Lung microvascular endothelial cell (primary cell): ENCODE measurements at regions not wholly inside any gene's neighbourhood (a gene's known extent, or its start where the extent isn't known, plus 50 kb on each side); places are given as distances from the start of the nearest gene placed in this dataset.
"Not testable (repeated sequence)": the region's sequence is repeated elsewhere in the genome, so short reads cannot be mapped to it uniquely, and the experiment has no call there.

Source experiments
- DNase-seq, 2 donors: peaks; one replicate each; pipeline versions ENCODE4 v3.0.0 to v3.0.0-alpha.2; 2010; ENCODE audit warnings: low read depth in 2 of 2

DNA sequence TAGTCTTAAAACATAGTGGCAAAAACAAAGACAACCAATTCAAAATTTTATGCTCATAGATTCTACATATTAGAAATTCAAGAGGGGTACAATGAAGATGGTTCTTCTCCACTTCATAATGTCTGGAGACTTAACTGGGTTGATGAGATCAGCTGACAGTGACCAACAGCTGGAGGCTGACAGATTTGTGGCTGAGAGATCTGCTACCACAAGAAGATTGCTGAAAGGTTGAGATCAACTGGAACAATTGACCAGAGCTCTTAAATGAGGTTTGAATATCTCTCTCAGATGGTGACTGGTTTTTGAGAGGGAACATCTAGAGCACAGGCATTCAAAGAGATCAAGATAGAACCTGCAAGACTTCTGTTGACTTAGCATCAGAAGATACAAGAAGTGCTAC is 254.1 kb upstream of the ARPP21 start:
- DNase-seq, result no peak

DNA sequence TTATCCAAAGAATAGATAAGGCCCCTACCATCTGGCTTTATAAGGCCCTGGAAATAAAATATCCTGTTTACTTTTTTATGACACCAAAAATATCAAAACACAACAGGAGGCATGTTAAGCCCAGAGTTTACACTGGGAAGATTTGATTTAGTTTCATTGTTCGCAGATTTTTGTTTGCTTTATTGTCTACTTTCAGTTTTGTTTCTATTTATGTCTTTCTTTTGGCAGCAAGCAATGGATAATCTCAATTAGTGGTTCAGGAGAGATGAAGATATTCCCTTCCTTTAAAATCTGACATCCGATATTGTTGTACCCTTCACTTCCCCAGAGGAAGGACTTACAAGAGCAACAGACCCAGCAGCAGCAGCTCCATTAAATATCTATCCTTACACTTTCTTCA is 249.4 kb upstream of the ARPP21 start:
- peak in 1 of 2 donors; percentile 9 for DNase-seq

DNA sequence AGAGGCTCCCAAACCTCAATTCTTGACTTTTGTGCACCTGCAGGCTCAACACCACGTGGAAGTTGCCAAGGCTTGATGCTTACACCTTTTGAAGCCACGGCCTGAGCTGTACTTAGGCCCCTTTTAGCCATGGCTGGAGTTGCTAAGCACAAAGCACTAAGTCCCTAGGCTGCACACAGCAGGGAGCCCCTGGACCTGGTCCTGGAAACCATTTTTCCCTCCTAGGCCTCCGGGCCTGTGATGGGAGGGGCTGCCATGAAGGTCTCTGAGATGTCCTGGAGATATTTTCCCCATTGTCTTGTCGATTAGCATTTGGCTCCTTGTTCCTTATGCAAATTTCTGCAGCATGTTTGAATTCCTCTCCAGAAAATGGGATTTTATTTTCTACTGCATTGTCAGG is 247.1 kb upstream of the ARPP21 start:
- no peak for DNase-seq

DNA sequence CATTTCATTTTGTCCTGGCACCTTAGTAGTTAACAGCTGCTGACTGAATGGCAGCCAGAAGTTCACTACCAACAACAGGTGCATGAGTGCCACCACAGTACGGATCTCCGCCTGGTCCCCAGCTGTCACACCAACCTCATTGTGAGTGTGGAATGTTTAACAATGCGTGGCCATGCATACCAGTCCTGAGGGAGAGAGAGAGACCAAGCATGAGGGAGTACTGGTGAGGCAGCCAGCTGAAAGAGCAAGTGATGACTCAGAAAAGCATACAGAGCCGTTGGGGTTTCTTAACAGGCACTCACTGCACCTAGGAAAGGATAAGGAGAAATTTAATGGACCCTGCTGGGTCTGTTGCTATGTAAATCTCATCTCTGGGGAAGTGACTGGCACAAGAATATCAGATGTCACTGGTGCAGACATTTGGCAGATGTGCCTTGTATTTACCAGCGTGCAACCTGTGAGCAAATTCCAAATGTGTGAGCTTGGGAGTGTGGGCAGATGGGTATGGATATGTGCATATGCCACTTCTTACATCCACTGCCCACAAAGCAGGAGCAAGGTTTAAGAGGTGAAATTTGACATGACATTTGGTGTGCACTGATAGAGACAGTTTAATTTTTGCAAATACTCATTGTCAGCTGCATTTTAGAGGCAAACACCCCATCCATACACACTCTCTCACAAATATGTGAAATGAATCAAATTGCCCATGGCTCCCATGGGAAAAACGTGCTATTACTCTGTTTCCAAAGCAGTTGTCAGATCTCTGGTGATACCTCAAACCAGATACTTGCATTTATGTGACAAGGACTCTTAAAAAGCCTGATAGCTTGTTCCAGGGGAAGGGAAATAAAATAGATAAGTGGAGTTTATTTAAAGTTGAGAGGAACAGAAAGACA is 245.2 kb upstream of the ARPP21 start:
- DNase-seq, result peak in 1 of 2 donors; percentile 20

DNA sequence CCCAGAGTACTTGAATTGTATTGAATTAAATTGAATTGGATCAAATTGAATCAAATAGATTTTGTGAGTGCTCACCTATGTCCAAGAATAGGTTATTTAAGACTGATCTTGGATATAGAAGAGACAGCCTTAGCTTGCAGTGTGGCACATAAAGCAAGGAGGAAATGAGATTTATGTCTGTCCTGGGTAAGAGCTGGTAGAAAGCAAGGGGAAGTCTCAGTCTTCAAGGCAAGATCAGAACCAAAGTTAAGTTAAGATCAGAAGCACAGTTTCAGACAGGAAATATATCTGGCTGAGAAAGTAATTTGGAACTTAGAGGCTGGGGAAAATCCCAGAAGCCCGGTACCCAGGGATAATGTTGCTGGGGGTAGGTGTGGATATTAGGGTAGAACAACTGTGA is 244.4 kb upstream of the ARPP21 start:
- no peak for DNase-seq

DNA sequence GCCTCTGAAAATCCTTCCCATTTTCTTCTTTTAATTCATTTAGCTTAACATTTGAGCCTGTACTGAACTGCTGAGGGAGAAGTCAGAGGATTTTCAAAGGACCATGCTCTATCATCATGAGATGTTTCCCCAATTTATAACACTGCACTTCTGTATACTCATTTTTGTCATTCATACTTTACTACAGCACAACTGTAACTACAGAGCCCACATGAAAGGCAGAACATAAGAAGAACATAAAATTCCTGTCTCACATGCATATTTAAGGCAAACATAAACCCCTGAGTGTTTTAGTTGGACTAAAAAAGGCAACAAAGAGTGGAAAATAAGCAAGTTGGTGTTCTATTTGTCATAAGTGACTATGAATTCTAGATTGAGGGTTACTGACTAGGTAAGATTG is 237.7 kb upstream of the ARPP21 start:
- no peak for DNase-seq

DNA sequence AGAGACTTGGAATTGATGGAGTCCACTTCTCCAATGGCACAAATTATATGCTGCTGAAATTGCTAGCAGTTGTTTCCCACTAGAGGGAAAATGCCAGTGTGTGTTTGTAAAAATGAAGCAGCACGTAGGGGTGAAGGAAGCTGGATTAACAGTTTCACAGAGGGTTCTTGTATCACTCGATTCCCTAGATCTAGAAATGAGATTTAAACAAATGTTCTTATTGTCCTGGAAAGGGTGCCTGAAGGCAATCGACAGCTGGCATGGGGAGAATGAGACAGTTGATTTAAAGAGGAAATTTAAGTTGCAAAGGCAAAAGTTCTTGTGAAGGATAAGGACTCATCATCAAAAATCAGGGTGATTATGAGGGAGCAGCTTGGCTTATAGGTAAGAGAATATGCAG is 234.8 kb upstream of the ARPP21 start:
- no peak for DNase-seq

DNA sequence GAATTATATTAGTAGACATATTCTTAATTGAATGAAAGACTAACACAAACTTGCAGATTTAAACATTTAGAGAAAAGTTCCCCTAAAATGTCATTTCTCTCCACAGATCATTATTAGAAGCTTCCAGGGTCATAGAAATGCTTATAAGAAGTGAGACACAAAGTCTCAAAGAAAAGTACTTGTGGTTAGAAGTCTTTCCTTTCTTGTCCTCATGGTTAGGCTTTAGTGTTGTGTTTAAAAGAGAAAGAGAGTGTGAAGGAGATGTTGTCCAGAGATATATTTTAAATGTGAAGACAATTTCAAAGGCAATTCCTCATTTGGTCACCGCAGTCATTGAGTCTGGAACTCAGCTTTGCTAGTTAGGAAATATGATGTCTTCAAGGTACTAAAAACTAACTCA is 230.4 kb upstream of the ARPP21 start:
- DNase-seq, result no peak

DNA sequence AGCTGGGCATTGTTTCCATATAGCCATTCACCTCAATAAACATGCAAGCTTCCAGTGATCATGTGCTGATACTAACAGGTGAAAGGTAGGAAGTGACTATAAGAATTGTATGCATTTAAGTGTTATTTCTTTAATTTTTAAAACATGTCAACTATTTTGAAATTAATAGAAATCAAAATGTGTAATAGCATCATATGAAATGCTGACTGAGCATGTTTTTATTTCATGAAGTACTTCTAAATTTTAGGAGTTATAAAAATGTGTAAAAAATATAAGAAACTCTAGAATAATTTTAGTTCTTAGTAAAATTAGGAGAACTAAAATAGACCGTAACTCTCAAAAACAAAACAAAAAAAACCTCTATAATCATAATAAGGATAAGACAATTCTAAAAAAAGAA is 229.3 kb upstream of the ARPP21 start:
- DNase-seq, result no peak

DNA sequence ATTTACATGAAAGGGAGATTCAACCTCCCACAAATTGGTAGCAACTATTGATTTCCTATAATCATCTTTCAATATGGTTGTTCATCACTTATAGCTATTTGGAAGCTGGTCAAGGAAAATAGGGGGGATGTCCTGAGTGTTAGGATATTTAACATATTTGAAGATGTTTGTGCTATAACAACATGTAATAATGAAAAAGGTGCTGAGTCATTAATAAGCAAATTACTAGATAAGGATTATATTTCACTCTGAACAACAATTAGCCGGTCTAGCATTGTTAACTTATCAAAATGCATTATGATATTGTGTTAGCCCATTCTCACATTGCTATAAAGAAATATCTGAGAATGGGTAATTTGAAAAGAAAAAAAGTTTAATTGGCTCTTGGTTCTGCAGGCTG is 225.8 kb upstream of the ARPP21 start:
- no peak for DNase-seq

DNA sequence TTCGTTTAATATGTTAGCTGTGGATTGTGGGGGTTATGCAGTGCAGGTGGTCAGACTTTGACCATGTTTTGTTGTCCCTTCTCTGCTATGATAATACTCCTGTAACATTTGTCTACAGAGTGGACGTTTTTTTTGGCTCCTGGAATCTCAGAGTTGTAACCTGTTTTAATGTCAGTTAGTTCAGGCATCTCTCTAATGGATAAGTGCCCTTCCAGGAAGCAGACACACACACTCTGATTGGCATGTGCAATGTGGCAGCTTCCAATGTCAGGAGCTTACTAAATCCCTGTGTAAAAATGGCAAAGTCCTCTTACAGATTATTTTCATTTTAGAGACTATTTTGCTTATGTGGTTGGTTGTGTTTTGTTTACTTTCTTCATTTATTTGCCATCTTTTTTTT is 222.2 kb upstream of the ARPP21 start:
- no peak for DNase-seq

DNA sequence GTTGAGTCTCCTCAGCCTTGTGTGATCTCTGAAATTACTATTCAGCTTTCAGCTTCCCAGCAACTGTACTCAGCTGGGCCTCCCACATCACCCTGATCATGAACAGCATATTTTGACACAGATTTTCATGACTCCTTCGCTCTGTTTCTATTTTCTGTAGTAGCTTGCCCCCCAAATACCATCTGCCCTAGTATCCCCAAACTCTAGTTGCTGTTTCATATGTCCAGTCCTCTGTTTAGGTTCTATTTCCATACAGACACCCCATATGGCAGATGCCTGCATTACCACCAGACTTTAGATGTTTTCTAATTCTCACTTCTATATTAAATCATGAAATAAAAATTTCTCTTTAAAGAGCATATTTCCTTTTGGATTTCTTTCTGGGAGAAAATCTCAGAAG is 217.2 kb upstream of the ARPP21 start:
- DNase-seq, result no peak

DNA sequence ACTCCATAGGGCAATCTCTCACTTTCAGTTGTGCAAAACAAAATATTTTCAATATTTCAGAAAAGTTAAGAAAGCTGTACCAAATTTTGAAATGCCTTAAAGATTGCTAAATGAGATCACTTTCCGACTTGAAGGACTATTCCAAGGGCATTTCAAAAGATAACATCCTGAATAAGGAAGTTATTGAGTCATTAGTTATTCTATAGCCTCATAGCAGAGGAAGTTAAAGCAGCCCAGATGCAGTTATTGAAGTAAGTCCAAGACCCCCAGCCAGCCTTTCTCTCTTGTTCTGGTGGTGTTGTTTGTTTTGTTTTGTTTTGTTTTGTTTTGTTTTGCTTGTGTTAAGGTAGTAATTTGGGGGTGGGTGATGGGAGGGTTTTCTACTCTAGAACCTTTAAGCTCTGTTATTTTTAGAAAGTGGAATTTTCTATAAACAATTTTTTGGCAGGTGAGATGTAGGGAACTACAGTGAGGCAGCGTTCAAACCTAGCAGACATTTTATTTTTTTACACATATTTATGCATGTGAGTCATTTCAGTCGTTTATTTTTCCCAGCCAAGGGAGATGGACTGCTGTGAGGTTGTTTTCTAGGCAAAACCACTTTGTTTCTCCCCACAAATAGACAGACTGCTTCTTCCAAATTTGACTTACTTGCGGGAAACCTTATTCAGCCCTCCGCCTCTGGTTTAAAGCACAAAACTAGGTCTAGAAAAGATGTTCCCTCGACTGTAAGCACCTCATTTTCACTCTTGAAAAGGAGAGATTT is 216.3 kb upstream of the ARPP21 start:
- peak; percentile 28 to 84 for DNase-seq

DNA sequence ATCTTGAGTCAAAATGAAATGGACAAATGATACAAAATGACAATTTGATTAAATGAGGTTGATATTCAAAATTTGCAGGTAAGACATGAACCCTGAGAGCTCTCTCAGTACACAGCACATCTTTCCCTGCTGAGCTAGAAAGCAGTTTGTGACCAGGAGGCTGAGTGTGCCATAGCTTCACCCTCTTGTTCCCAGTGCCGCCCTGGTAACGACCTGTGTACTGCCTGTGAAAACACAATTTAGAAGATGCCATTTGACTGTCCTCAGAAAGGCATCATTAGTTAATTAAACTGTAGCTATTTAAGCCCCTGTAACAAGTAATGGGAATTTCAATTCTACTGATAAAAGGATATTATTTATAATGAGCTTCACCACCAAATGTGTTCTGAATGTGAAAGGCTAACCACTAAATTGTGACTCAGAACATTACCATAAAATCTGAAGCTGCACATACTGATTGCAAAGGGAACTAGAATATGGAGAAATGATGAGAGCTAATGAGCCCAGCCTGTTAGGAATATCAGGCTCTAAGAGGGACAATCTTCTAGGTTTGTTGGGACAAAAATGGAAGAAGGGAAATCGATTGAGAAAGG is 212.9 kb upstream of the ARPP21 start:
- no peak for DNase-seq

DNA sequence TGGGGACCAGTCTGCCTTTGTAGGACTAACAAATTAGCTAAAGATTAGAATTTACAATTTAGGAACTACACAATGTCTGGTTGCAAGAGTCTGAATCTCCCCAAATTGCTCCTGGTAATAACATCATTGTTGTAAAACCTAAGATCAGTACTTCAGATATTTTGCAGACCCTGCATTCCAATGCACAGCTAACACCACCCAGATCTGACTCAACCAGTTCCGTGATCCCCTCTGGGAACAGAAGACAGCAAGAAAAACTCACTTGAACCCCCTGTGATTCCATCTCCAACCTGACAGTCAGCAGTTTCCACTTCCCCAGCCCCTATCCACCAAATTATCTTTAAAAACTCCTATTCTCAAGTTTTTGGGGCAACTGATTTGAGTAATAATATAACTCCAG is 201.9 kb upstream of the ARPP21 start:
- DNase-seq, result no peak

DNA sequence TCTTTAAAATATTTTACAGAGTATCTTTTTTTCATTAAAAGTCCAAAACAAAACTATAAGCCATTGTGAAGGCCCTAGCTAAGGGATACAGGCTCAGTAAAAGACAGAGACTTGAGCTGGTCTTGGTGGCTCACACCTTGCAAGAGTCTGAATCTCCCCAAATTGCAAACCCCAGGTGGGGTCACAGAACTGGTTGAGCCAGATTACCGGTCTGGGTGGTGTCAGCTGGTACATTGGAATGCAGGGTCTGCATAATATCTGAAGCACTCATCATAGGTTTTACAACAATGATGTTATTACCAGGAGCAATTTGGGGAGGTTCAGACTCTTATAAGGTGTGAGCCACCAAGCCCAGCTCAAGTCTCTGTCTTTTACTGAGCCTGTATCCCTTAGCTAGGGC is 201.2 kb upstream of the ARPP21 start:
- no peak for DNase-seq

DNA sequence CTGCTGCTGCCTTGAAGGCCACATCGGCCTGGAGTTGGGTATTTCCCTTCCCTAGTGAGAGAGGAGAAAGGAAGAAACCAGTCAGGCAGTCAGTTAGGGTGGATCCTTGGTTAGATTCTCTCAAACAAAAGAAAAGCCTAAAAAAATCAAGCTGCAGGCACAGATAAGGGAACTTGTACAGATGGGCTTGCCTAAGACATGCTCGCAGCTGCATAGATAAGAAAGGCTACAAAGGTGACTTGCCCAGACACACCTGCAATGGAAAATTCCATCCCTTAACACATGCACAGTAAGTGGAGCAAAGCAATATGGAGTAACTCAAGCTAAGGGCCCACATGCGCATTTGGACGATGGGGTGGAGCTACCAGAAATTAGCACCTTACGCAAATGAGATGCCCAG is 199.7 kb upstream of the ARPP21 start:
- no peak for DNase-seq

DNA sequence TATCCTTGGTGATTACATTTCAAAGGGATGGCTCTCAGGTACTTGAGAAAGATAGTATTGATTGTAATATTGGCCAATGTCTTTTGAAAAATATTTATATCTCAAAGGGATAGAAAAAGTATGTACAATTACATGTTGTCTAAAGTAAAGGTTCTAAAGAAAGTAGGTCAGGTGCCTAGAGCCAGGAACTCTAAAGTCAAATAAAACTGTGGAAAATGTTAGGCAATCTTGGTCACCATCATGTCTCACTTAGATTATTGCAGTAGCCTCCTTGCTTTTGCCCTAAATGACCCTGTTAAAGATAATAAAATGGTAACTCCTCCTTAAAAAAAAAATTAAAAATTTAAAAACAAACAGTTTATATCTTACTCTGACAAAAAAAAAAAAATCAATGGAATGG is 198.5 kb upstream of the ARPP21 start:
- no peak for DNase-seq

DNA sequence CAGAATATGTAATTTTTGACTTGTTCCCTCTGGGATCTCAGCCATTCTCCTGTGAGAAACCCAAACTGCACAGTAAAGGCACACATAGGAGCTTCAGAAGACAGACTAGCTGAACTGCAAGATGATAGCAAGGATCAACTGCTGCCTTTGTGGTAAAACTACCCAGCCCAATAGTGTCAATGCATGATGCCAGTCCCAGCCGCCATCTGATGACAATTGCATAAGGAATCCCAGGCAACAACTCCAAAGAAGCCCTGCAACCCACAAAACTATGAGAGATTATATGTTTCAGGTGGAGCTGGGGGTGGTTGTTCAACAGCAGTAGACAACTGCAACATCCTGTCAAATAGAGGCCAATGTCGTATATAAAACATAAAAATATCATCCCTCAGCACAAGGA is 192.4 kb upstream of the ARPP21 start:
- DNase-seq, result no peak

DNA sequence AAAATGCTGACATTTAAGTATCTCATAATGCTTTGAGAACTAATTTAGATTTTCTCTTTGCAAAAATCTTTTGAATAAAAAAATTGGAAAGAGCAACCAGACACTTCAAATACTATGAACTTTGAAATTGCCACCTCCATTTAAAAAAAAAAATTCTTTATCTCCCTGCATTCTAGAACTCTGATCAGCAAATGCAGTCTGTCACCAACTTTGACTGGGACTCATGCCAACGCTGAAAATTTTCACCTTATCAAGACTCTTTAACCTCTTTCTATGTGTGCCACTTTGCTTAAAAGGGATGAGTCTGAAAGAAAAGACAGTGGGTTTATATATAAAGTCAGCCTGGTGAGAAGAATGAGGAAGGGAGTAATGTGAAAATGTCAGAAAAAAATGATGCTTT is 191.2 kb upstream of the ARPP21 start:
- no peak for DNase-seq

DNA sequence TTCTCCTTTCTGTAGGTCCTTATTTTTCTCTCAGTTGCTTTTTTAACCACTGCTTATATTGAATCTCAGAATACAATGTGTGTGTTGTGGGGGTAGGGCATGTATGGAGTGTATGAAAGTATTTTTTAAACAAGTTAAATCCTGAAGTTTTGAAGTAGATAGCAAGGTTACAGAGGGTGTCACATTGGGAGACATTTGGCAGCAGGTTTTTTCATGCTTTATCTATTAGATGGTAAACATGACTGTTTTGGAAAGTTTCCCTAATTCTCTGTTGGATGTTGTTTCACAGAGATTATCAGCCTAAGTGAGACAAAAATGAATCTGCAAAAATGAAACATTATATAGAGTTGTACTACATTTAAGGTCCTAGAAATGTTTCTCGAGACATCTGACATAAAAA is 190.6 kb upstream of the ARPP21 start:
- no peak for DNase-seq

DNA sequence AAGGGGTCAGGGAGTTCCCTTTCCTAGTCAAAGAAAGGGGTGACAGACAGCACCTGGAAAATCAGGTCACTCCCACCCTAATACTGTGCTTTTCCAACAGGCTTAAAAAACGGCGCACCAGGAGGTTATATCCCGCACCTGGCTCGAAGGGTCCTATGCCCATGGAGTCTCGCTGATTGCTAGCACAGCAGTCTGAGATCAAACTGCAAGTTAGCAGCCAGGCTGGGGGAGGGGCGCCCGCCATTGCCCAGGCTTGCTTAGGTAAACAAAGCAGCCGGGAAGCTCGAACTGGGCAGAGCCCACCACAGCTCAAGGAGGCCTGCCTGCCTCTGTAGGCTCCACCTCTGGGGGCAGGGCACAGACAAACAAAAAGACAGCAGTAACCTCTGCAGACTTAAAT is 184.5 kb upstream of the ARPP21 start:
- DNase-seq, result not testable (repeated sequence)

DNA sequence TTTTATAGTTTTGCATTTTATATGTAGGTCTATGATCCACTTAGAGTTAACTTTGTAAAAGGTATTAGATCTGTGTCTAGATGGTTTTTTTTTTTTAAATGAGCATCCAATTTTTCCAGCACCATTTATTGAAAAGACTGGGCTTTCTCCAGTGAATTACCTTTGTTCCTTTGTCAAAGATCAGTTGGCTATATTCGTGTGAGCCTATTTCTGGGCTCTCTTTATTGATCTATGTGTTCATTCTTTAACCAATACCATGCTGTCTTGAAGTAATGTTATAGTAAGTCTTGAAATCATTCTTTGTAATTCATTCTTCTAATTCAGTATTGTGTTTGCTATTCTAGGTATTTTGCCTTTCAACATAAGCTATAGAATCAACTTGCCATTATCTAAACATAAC is 165.4 kb upstream of the ARPP21 start:
- DNase-seq, result no peak
